ENCODE measurements at regions not wholly inside any gene's neighbourhood (a gene's known extent, or its start where the extent isn't known, plus 50 kb on each side); places are given as distances from the start of the nearest gene placed in this dataset.

DNA sequence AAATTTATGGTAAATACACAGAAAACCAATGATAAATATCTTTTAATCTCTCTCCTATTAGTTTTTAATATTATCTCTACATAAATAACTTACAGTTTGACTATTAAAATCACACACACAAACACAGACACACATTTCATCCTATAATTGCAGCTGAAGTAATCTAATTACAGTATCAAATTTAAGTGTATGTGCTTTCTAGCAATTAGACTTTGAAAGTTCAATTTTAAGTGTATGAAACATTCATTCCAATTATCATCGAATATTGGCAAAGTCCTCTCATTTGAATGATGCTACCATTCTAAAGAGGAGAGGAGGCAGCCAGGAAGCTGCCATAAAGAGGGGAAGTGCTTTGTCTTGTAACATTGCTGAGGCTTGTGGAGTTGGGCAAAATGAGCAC lies 221.2 kb upstream of the PABPC4L start:
- TF ChIP-seq POLR2A (IDR thresholded peaks at IDR 0.05; ENCODE audit: low read length) (no peak), PHF8 (IDR thresholded peaks at IDR 0.05; ENCODE audit: borderline replicate concordance, low read depth) (no peak), POLR2AphosphoS2 (conservative IDR thresholded peaks at IDR 0.05; ENCODE audit: low read length) (no peak), ZSCAN20 (CRISPR knock-in tag; IDR thresholded peaks at IDR 0.05) (no peak), TP53 (CRISPR knock-in tag; IDR thresholded peaks at IDR 0.05) (no peak), ZFP36 (IDR thresholded peaks at IDR 0.05; ENCODE audit: borderline replicate concordance, partially characterized antibody) (no peak), SREBF2 (IDR thresholded peaks at IDR 0.05) (no peak)
- TF ChIP-seq, protein P1, sequence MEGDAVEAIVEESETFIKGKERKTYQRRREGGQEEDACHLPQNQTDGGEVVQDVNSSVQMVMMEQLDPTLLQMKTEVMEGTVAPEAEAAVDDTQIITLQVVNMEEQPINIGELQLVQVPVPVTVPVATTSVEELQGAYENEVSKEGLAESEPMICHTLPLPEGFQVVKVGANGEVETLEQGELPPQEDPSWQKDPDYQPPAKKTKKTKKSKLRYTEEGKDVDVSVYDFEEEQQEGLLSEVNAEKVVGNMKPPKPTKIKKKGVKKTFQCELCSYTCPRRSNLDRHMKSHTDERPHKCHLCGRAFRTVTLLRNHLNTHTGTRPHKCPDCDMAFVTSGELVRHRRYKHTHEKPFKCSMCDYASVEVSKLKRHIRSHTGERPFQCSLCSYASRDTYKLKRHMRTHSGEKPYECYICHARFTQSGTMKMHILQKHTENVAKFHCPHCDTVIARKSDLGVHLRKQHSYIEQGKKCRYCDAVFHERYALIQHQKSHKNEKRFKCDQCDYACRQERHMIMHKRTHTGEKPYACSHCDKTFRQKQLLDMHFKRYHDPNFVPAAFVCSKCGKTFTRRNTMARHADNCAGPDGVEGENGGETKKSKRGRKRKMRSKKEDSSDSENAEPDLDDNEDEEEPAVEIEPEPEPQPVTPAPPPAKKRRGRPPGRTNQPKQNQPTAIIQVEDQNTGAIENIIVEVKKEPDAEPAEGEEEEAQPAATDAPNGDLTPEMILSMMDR (IDR thresholded peaks at IDR 0.05) = no peak

Measured in A549 (cell line).